AG04450 (cell line): ENCODE measurements at regions not wholly inside any gene's neighbourhood (a gene's known extent, or its start where the extent isn't known, plus 50 kb on each side); places are given as distances from the start of the nearest gene placed in this dataset.

Experiments
- CTCF ChIA-PET: fragments of 300-600, 350-600 bp; formaldehyde crosslinking; extraction: SDS; loops from one replicate; lab custom pipeline; 2022; ENCODE audit warnings: antibody characterized with exemption, inconsistent platforms; lab: Charles Lee
- POLR2A ChIA-PET: fragments of 350-600 bp; formaldehyde crosslinking; extraction: SDS; loops from one replicate; lab custom pipeline; 2021; ENCODE audit warnings: antibody characterized with exemption, inconsistent platforms; lab: Yijun Ruan, JAX
- DNase-seq: peaks from one replicate; pipeline ENCODE4 v3.0.0-alpha.2; 2011; ENCODE audit warnings: low read depth, low spot score
- H3K27ac ChIP-seq: one replicate; pipeline ENCODE4 v1.5.1; 2012; ENCODE audit warnings: low read depth, low read length, control low read depth
- H3K27me3 ChIP-seq: one replicate; pipeline ENCODE4 v1.6.0; 2012; ENCODE audit warnings: low read length; ENCODE audit not compliant: control insufficient read depth, insufficient read depth
- H3K4me3 ChIP-seq: 2 replicates; pipeline ENCODE4 v1.5.1; 2011; ENCODE audit warnings: mild to moderate bottlenecking, low read depth, low read length, control low read depth
- H3K9me3 ChIP-seq: 2 replicates; pipeline ENCODE4 v1.5.1; 2012; ENCODE audit warnings: low read length; ENCODE audit not compliant: control insufficient read depth, insufficient read depth
- CTCF ChIP-seq: IDR thresholded peaks from 2 replicates; pipeline ENCODE4 v1.5.1; 2011; ENCODE audit warnings: low read depth, low read length, control low read depth, inconsistent platforms

- no peaks in the 10 kb centered on the region for H3K27me3 ChIP-seq
- no peak for DNase-seq
- H3K9me3 ChIP-seq: no peaks in the 10 kb centered on the region
- ChIA-PET POLR2A (no interaction called here), CTCF (no interaction called here)
- H3K4me3 ChIP-seq: no peak overlapping the region
- TF ChIP-seq CTCF: no peak
- H3K27ac ChIP-seq: no peak overlapping the region
Observed at GRCh38 chr20:11761497-11761896, 156.2 kb upstream of the BTBD3 start.

- CTCF ChIA-PET: no interaction called here
- Histone ChIP-seq H3K27ac (no peak overlapping the region), H3K9me3 (no peaks in the 10 kb centered on the region), H3K4me3 (no peak overlapping the region), H3K27me3 (no peaks in the 10 kb centered on the region)
- POLR2A ChIA-PET: interaction anchor here (1.0 to 1.1 kb wide), 2 partner anchors 10 to 40 kb away, joined by 3 to 4 read pairs; no protein-coding TSS in a partner anchor
- DNase-seq: no peak
- TF ChIP-seq CTCF: no peak
Observed at GRCh38 chr20:11766961-11767360, 150.7 kb upstream of the BTBD3 start.

- Histone ChIP-seq H3K4me3 (no peak overlapping the region), H3K27me3 (no peaks in the 10 kb centered on the region), H3K27ac (no peak overlapping the region), H3K9me3 (no peaks in the 10 kb centered on the region)
- TF ChIP-seq CTCF: no peak
- POLR2A ChIA-PET: no interaction called here
- no peak for DNase-seq
- CTCF ChIA-PET: no interaction called here
Observed at GRCh38 chr20:11769825-11770224, 147.9 kb upstream of the BTBD3 start.

- CTCF ChIA-PET: interaction anchor here (1.3 kb wide), 1 partner anchor 95 kb away, joined by 3 read pairs; no protein-coding TSS in a partner anchor
- no peak for TF ChIP-seq CTCF
- POLR2A ChIA-PET: no interaction called here
- Histone ChIP-seq H3K9me3 (no peaks in the 10 kb centered on the region), H3K27me3 (no peaks in the 10 kb centered on the region), H3K4me3 (no peak overlapping the region), H3K27ac (no peak overlapping the region)
- no peak for DNase-seq
Observed at GRCh38 chr20:11772226-11772730, 145.4 kb upstream of the BTBD3 start.

- no peak overlapping the region for H3K27ac ChIP-seq
- DNase-seq: no peak
- H3K9me3 ChIP-seq: no peaks in the 10 kb centered on the region
- ChIA-PET POLR2A (no interaction called here), CTCF (no interaction called here)
- TF ChIP-seq CTCF: no peak
- H3K4me3 ChIP-seq: no peak overlapping the region
- H3K27me3 ChIP-seq: no peaks in the 10 kb centered on the region
Observed at GRCh38 chr20:11776687-11777086, 141.0 kb upstream of the BTBD3 start.
